ENCODE measurements at regions not wholly inside any gene's neighbourhood (a gene's known extent, or its start where the extent isn't known, plus 50 kb on each side); places are given as distances from the start of the nearest gene placed in this dataset.

DNA sequence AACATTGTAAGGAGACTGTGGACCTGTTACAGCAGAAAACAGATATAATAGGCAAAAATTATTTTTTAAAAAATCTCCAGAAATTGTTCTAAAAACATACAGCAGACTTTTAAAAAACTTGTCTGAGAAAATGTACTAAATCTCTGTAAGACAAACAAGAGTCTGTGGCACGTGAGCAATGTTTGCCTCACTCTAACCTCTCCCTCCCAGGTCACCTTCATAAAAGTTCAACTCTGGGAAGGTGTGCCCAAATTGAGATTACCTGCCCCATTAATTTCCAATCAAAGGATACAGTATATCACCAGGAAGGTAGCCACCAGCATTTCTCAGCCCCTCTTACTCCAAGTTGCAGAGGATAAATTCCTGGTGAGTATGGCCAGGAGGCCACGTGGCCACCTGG is 992.7 kb downstream of the TMEM182 start:
- Histone ChIP-seq H3K4me3 (ENCODE audit: low read length) (no peak overlapping the region), H3K27ac (ENCODE audit: low read depth, low read length) (no peak overlapping the region), H3K4me1 (ENCODE audit: control insufficient read depth in 2 of 2, insufficient read depth in 2 of 2, low read length in 2 of 2) (no peaks in the 10 kb centered on the region), H3K9me3 (ENCODE audit: control insufficient read depth in 2 of 3, low read length in 3 of 3) (no peaks in the 10 kb centered on the region), H3K27me3 (ENCODE audit: control insufficient read depth in 2 of 2, insufficient read depth in 2 of 2, low read length in 2 of 2) (no peaks in the 10 kb centered on the region), H3K36me3 (ENCODE audit: control insufficient read depth in 2 of 3, insufficient read depth in 3 of 3, low read length in 3 of 3) (no peaks in the 10 kb centered on the region)
- no peaks in the 10 kb centered on the region for H3K36me3 Mint-ChIP-seq
- no peaks in the 10 kb centered on the region for H3K27me3 Mint-ChIP-seq
- ChIA-PET POLR2A (no interaction called here), CTCF (interaction anchor here (0.7 kb wide), 1 partner anchor 15 kb away, joined by 3 read pairs; no protein-coding TSS in a partner anchor)
- ATAC-seq: no peak
- H3K4me1 Mint-ChIP-seq: no peaks in the 10 kb centered on the region
- peaks cover 0 to 30% (median 3%) of the 10 kb centered on the region in 11 donors for H3K9me3 Mint-ChIP-seq
- no peak overlapping the region for H3K4me3 Mint-ChIP-seq
- intact Hi-C loops (cut with micrococcal nuclease): no loop called here
- no peak overlapping the region for H3K27ac Mint-ChIP-seq
- DNase-seq: no peak

DNA sequence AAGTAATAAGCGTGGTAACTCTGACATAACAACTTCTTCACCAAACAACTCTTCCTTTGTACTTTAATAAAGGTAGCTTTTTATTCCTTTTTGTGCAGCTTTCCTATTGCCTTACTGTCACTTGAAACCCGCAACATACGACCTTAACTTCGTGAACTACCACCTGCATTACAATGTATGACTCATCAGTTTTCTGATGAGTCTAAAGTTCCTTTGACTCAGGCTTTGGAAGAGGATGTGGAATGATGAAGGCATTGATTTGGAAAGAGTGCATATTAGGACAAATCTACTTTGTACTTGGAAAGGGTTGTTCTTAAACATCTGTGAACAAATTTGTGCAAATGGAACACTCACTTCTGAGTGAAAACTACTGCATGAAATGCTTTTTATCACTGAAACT is 1012.1 kb downstream of the TMEM182 start:
- H3K4me1 Mint-ChIP-seq: no peaks in the 10 kb centered on the region
- peaks cover 0 to 28% (median 7%) of the 10 kb centered on the region in 11 donors for H3K9me3 Mint-ChIP-seq
- Histone ChIP-seq H3K4me1 (ENCODE audit: control insufficient read depth in 2 of 2, insufficient read depth in 2 of 2, low read length in 2 of 2) (no peaks in the 10 kb centered on the region), H3K4me3 (ENCODE audit: low read length) (no peak overlapping the region), H3K9me3 (ENCODE audit: control insufficient read depth in 2 of 3, low read length in 3 of 3) (no peaks in the 10 kb centered on the region), H3K27me3 (ENCODE audit: control insufficient read depth in 2 of 2, insufficient read depth in 2 of 2, low read length in 2 of 2) (no peaks in the 10 kb centered on the region), H3K36me3 (ENCODE audit: control insufficient read depth in 2 of 3, insufficient read depth in 3 of 3, low read length in 3 of 3) (no peaks in the 10 kb centered on the region), H3K27ac (ENCODE audit: low read depth, low read length) (no peak overlapping the region)
- ChIA-PET CTCF (interaction anchor here (0.6 kb wide), 1 partner anchor 162 kb away, joined by 3 read pairs; no protein-coding TSS in a partner anchor), POLR2A (no interaction called here)
- no peak for ATAC-seq
- no peaks in the 10 kb centered on the region for H3K27me3 Mint-ChIP-seq
- H3K4me3 Mint-ChIP-seq: no peak overlapping the region
- H3K36me3 Mint-ChIP-seq: peaks cover 0 to 4% (median 0%) of the 10 kb centered on the region in 5 donors
- H3K27ac Mint-ChIP-seq: no peak overlapping the region
- intact Hi-C loops (cut with micrococcal nuclease): no loop called here
- DNase-seq: no peak

GRCh38 chr2:103780088-103780702 is 1018.4 kb downstream of the TMEM182 start:
- Histone ChIP-seq H3K27ac (ENCODE audit: low read depth, low read length) (no peak overlapping the region), H3K27me3 (ENCODE audit: control insufficient read depth in 2 of 2, insufficient read depth in 2 of 2, low read length in 2 of 2) (no peaks in the 10 kb centered on the region), H3K4me3 (ENCODE audit: low read length) (no peak overlapping the region), H3K9me3 (ENCODE audit: control insufficient read depth in 2 of 3, low read length in 3 of 3) (no peaks in the 10 kb centered on the region), H3K36me3 (ENCODE audit: control insufficient read depth in 2 of 3, insufficient read depth in 3 of 3, low read length in 3 of 3) (no peaks in the 10 kb centered on the region), H3K4me1 (ENCODE audit: control insufficient read depth in 2 of 2, insufficient read depth in 2 of 2, low read length in 2 of 2) (no peaks in the 10 kb centered on the region)
- ATAC-seq (no peak), DNase-seq (no peak)
- ChIA-PET POLR2A (no interaction called here), CTCF (no interaction called here)
- no peak overlapping the region for H3K27ac Mint-ChIP-seq
- peaks cover 0 to 18% (median 9%) of the 10 kb centered on the region in 11 donors for H3K9me3 Mint-ChIP-seq
- H3K36me3 Mint-ChIP-seq: no peaks in the 10 kb centered on the region
- no peak overlapping the region for H3K4me3 Mint-ChIP-seq
- intact Hi-C loops (cut with micrococcal nuclease): no loop called here
- H3K27me3 Mint-ChIP-seq: no peaks in the 10 kb centered on the region
- no peaks in the 10 kb centered on the region for H3K4me1 Mint-ChIP-seq

DNA sequence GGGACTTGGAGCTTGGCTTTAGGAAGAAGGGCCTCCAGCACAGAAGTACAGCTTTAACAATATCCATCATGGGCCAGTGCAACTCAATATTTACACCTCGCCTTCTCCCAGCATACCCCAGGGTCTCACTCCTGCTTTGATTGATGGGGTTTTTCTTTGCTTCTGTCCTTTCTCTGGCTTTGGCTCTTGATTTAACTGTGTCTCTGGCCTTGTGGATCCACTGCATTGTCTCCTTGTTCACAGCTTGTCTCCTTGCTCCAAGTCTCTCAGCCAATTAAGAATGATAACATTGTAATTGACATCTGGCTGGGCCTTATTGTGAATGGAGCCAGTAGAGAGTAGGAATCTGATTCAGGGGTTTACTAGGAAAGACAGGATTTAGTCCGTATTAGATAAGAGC is 1019.5 kb downstream of the TMEM182 start:
- DNase-seq (no peak), ATAC-seq (no peak)
- Histone ChIP-seq H3K4me3 (ENCODE audit: low read length) (no peak overlapping the region), H3K27ac (ENCODE audit: low read depth, low read length) (no peak overlapping the region), H3K4me1 (ENCODE audit: control insufficient read depth in 2 of 2, insufficient read depth in 2 of 2, low read length in 2 of 2) (no peaks in the 10 kb centered on the region), H3K9me3 (ENCODE audit: control insufficient read depth in 2 of 3, low read length in 3 of 3) (no peaks in the 10 kb centered on the region), H3K27me3 (ENCODE audit: control insufficient read depth in 2 of 2, insufficient read depth in 2 of 2, low read length in 2 of 2) (no peaks in the 10 kb centered on the region), H3K36me3 (ENCODE audit: control insufficient read depth in 2 of 3, insufficient read depth in 3 of 3, low read length in 3 of 3) (no peaks in the 10 kb centered on the region)
- Mint-ChIP-seq H3K9me3 (peaks cover 0 to 14% (median 5%) of the 10 kb centered on the region in 11 donors), H3K4me3 (no peak overlapping the region), H3K4me1 (no peaks in the 10 kb centered on the region), H3K27ac (no peak overlapping the region), H3K27me3 (no peaks in the 10 kb centered on the region), H3K36me3 (no peaks in the 10 kb centered on the region)
- ChIA-PET POLR2A (no interaction called here), CTCF (no interaction called here)
- intact Hi-C loops (cut with micrococcal nuclease): no loop called here

- no peak overlapping the region for H3K27ac ChIP-seq (ENCODE audit: low read depth, low read length)
- POLR2A ChIA-PET: no interaction called here
These were observed 1022.4 kb downstream of the TMEM182 start for GRCh38 chr2:103784261-103784660.

DNA sequence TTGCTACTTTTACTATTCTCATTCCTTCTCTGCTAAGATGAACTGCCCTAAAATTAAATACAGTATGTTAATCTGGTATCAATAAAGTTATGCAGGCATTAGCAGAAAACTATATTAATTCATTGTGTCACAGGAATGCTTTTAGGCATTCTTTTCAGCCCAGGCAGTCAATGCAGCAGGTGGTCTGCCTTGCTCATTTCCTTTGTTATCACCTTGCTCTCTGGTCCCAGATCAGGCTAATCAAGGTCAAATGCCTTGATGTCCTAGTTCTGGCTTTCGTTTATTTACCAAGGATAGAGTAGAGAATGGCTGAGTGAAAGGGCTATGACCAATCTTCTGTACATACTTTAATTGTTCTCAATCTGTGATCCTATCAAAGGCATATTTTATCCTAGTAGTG is 1023.6 kb downstream of the TMEM182 start:
- intact Hi-C loops (cut with micrococcal nuclease): no loop called here
- H3K4me1 ChIP-seq (ENCODE audit: control insufficient read depth in 2 of 2, insufficient read depth in 2 of 2, low read length in 2 of 2): no peaks in the 10 kb centered on the region

More at GRCh38 chr2:103784261-103784660, 1022.4 kb downstream of the TMEM182 start:
- H3K27ac Mint-ChIP-seq: no peak overlapping the region
- H3K4me1 Mint-ChIP-seq: no peaks in the 10 kb centered on the region
- H3K4me3 ChIP-seq (ENCODE audit: low read length): no peak overlapping the region
- H3K27me3 ChIP-seq (ENCODE audit: control insufficient read depth in 2 of 2, insufficient read depth in 2 of 2, low read length in 2 of 2): no peaks in the 10 kb centered on the region
- no peaks in the 10 kb centered on the region for H3K27me3 Mint-ChIP-seq
- DNase-seq: no peak
- no peaks in the 10 kb centered on the region for H3K36me3 ChIP-seq (ENCODE audit: control insufficient read depth in 2 of 3, insufficient read depth in 3 of 3, low read length in 3 of 3)
- H3K9me3 ChIP-seq (ENCODE audit: control insufficient read depth in 2 of 3, low read length in 3 of 3): no peaks in the 10 kb centered on the region
- CTCF ChIA-PET: no interaction called here
- H3K4me1 ChIP-seq (ENCODE audit: control insufficient read depth in 2 of 2, insufficient read depth in 2 of 2, low read length in 2 of 2): no peaks in the 10 kb centered on the region
- H3K36me3 Mint-ChIP-seq: no peaks in the 10 kb centered on the region
- H3K4me3 Mint-ChIP-seq: no peak overlapping the region
- H3K9me3 Mint-ChIP-seq: peaks cover 0 to 6% (median 2%) of the 10 kb centered on the region in 11 donors
- intact Hi-C loops (cut with micrococcal nuclease): no loop called here
- no peak for ATAC-seq

GRCh38 chr2:103785956-103786355 is 1024.1 kb downstream of the TMEM182 start:
- Mint-ChIP-seq H3K36me3 (no peaks in the 10 kb centered on the region), H3K27me3 (no peaks in the 10 kb centered on the region), H3K27ac (no peak overlapping the region), H3K9me3 (peaks cover 0 to 9% (median 4%) of the 10 kb centered on the region in 11 donors), H3K4me3 (no peak overlapping the region), H3K4me1 (no peaks in the 10 kb centered on the region)
- H3K27me3 ChIP-seq (ENCODE audit: control insufficient read depth in 2 of 2, insufficient read depth in 2 of 2, low read length in 2 of 2): no peaks in the 10 kb centered on the region
- H3K27ac ChIP-seq (ENCODE audit: low read depth, low read length): no peak overlapping the region
- no peak for DNase-seq
- no peaks in the 10 kb centered on the region for H3K9me3 ChIP-seq (ENCODE audit: control insufficient read depth in 2 of 3, low read length in 3 of 3)
- ATAC-seq: no peak
- ChIA-PET POLR2A (no interaction called here), CTCF (no interaction called here)
- intact Hi-C loops (cut with micrococcal nuclease): no loop called here
- no peaks in the 10 kb centered on the region for H3K4me1 ChIP-seq (ENCODE audit: control insufficient read depth in 2 of 2, insufficient read depth in 2 of 2, low read length in 2 of 2)
- H3K4me3 ChIP-seq (ENCODE audit: low read length): no peak overlapping the region
- H3K36me3 ChIP-seq (ENCODE audit: control insufficient read depth in 2 of 3, insufficient read depth in 3 of 3, low read length in 3 of 3): no peaks in the 10 kb centered on the region

More for the DNA sequence above, 1023.6 kb downstream of the TMEM182 start:
- H3K36me3 Mint-ChIP-seq: no peaks in the 10 kb centered on the region
- Histone ChIP-seq H3K4me3 (ENCODE audit: low read length) (no peak overlapping the region), H3K36me3 (ENCODE audit: control insufficient read depth in 2 of 3, insufficient read depth in 3 of 3, low read length in 3 of 3) (no peaks in the 10 kb centered on the region), H3K27me3 (ENCODE audit: control insufficient read depth in 2 of 2, insufficient read depth in 2 of 2, low read length in 2 of 2) (no peaks in the 10 kb centered on the region), H3K9me3 (ENCODE audit: control insufficient read depth in 2 of 3, low read length in 3 of 3) (no peaks in the 10 kb centered on the region), H3K27ac (ENCODE audit: low read depth, low read length) (no peak overlapping the region)
- H3K4me3 Mint-ChIP-seq: no peak overlapping the region
- peaks cover 0 to 9% (median 2%) of the 10 kb centered on the region in 11 donors for H3K9me3 Mint-ChIP-seq
- POLR2A ChIA-PET: no interaction called here
- H3K4me1 Mint-ChIP-seq: no peaks in the 10 kb centered on the region
- no peaks in the 10 kb centered on the region for H3K27me3 Mint-ChIP-seq
- CTCF ChIA-PET: no interaction called here
- no peak for ATAC-seq
- DNase-seq: no peak
- no peak overlapping the region for H3K27ac Mint-ChIP-seq

All from naive thymus-derived CD4-positive, alpha-beta T cell (primary cell).